ENCODE measurements at regions not wholly inside any gene's neighbourhood (a gene's known extent, or its start where the extent isn't known, plus 50 kb on each side); places are given as distances from the start of the nearest gene placed in this dataset.

GRCh38 chr4:12260453-12260852 is 831.8 kb upstream of the HS3ST1 start:
- Histone ChIP-seq H3F3A (ENCODE audit: insufficient read depth, low read length) (no peaks in the 10 kb centered on the region), H3K9me2 (replicated peaks; ENCODE audit: insufficient read depth, low read length) (no peaks in the 10 kb centered on the region), H3K9me3 (replicated peaks; ENCODE audit: insufficient read depth, low read length) (no peaks in the 10 kb centered on the region), H3K27ac (ENCODE audit: low read length) (no peak overlapping the region), H3K36me3 (replicated peaks; ENCODE audit: insufficient read depth, low read length) (no peaks in the 10 kb centered on the region), H3K79me2 (ENCODE audit: low read length) (no peaks in the 10 kb centered on the region), H4K20me1 (ENCODE audit: insufficient read depth, low read length) (no peaks in the 10 kb centered on the region), H3K4me2 (ENCODE audit: low read depth, low read length) (no peak overlapping the region), H3K4me3 (ENCODE audit: low read length) (no peak overlapping the region), H2AFZ (ENCODE audit: low read length) (no peak overlapping the region), H3K4me1 (ENCODE audit: low read length) (no peaks in the 10 kb centered on the region), H3K27me3 (replicated peaks; ENCODE audit: insufficient read depth, low read length) (no peaks in the 10 kb centered on the region), H3K9ac (ENCODE audit: low read length) (no peak overlapping the region)
- TF ChIP-seq EZH2phosphoT487 (IDR thresholded peaks at IDR 0.05; ENCODE audit: low read length), result no peak
- no peak for TF ChIP-seq CTCF (IDR thresholded peaks at IDR 0.05; ENCODE audit: low read length)
- no peak for TF ChIP-seq EZH2 (optimal IDR thresholded peaks at IDR 0.05; ENCODE audit: low read depth, low read length)
- DNase-seq, result no peak

- Histone ChIP-seq H3K9me2 (replicated peaks; ENCODE audit: insufficient read depth, low read length) (no peaks in the 10 kb centered on the region), H3K9me3 (replicated peaks; ENCODE audit: insufficient read depth, low read length) (no peaks in the 10 kb centered on the region), H3K79me2 (ENCODE audit: low read length) (no peaks in the 10 kb centered on the region), H2AFZ (ENCODE audit: low read length) (no peak overlapping the region), H3K4me1 (ENCODE audit: low read length) (no peaks in the 10 kb centered on the region), H3K27me3 (replicated peaks; ENCODE audit: insufficient read depth, low read length) (no peaks in the 10 kb centered on the region), H3K4me3 (ENCODE audit: low read length) (no peak overlapping the region), H3K36me3 (replicated peaks; ENCODE audit: insufficient read depth, low read length) (no peaks in the 10 kb centered on the region), H3K27ac (ENCODE audit: low read length) (no peak overlapping the region), H3K9ac (ENCODE audit: low read length) (no peak overlapping the region), H4K20me1 (ENCODE audit: insufficient read depth, low read length) (no peaks in the 10 kb centered on the region), H3F3A (ENCODE audit: insufficient read depth, low read length) (no peaks in the 10 kb centered on the region), H3K4me2 (ENCODE audit: low read depth, low read length) (no peak overlapping the region)
- DNase-seq, result no peak
- TF ChIP-seq EZH2phosphoT487 (IDR thresholded peaks at IDR 0.05; ENCODE audit: low read length) (no peak), CTCF (IDR thresholded peaks at IDR 0.05; ENCODE audit: low read length) (no peak), EZH2 (optimal IDR thresholded peaks at IDR 0.05; ENCODE audit: low read depth, low read length) (no peak)
These were observed 816.3 kb upstream of the HS3ST1 start for GRCh38 chr4:12244973-12245372.

DNA sequence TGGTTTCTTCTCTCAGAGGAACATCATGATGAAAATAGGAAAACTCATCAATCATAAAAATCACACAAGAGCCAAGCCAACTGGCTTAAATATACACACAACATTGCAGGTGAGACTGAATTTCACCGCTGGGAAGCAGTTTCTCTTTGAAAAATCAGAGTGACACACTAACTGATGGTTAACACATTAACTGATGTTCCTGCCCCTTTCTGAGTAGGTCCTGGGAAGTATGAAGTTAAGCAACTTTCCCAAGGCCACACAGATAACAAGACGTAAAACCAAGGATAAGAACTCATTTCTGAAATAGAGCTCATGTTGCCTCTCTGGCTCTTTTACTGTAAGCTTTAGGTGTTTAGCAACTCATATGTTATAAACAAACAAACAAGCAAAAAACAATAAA is 813.7 kb upstream of the HS3ST1 start:
- H3K4me2 ChIP-seq (ENCODE audit: low read depth, low read length), result no peak overlapping the region
- no peaks in the 10 kb centered on the region for H3K79me2 ChIP-seq (ENCODE audit: low read length)
- H3K9ac ChIP-seq (ENCODE audit: low read length), result no peak overlapping the region
- no peak overlapping the region for H2AFZ ChIP-seq (ENCODE audit: low read length)
- H3K4me3 ChIP-seq (ENCODE audit: low read length), result no peak overlapping the region
- DNase-seq, result no peak
- no peaks in the 10 kb centered on the region for H3K9me2 ChIP-seq (replicated peaks; ENCODE audit: insufficient read depth, low read length)
- no peaks in the 10 kb centered on the region for H3K27me3 ChIP-seq (replicated peaks; ENCODE audit: insufficient read depth, low read length)
- no peaks in the 10 kb centered on the region for H3K4me1 ChIP-seq (ENCODE audit: low read length)
- H3K27ac ChIP-seq (ENCODE audit: low read length), result no peak overlapping the region
- H4K20me1 ChIP-seq (ENCODE audit: insufficient read depth, low read length), result no peaks in the 10 kb centered on the region
- no peaks in the 10 kb centered on the region for H3K36me3 ChIP-seq (replicated peaks; ENCODE audit: insufficient read depth, low read length)
- no peaks in the 10 kb centered on the region for H3K9me3 ChIP-seq (replicated peaks; ENCODE audit: insufficient read depth, low read length)
- TF ChIP-seq CTCF (IDR thresholded peaks at IDR 0.05; ENCODE audit: low read length) (no peak), EZH2phosphoT487 (IDR thresholded peaks at IDR 0.05; ENCODE audit: low read length) (no peak), EZH2 (optimal IDR thresholded peaks at IDR 0.05; ENCODE audit: low read depth, low read length) (no peak)
- no peaks in the 10 kb centered on the region for H3F3A ChIP-seq (ENCODE audit: insufficient read depth, low read length)
